ENCODE measurements at regions not wholly inside any gene's neighbourhood (a gene's known extent, or its start where the extent isn't known, plus 50 kb on each side); places are given as distances from the start of the nearest gene placed in this dataset.
"Not testable (repeated sequence)": the region's sequence is repeated elsewhere in the genome, so short reads cannot be mapped to it uniquely, and the experiment has no call there.

GRCh38 chr17:27365329-27365945 lies 71.5 kb downstream of the WSB1 start:
- DNase-seq = not testable (repeated sequence)

DNA sequence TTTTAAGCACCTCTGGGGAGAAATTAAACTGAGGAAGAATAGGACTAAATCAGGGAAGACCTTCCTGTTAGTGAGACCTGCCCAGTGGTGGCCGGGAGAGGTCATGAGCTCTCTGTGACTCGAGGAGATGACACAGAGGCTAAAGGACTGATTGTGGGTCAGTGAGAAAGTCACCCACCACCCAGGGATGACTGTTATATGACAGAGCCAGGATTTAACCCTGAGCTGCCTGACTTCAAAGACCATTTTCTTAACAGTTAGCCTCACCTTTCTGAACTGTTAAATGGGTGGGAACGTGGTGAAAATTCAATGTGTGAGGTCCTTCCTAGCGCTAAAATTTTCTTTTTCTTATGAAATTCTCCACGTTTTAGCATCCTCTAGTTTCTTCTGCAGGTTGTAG lies 72.5 kb downstream of the WSB1 start:
- no peak for DNase-seq

GRCh38 chr17:27367121-27367981 lies 73.4 kb downstream of the WSB1 start:
- no peak for DNase-seq

DNA sequence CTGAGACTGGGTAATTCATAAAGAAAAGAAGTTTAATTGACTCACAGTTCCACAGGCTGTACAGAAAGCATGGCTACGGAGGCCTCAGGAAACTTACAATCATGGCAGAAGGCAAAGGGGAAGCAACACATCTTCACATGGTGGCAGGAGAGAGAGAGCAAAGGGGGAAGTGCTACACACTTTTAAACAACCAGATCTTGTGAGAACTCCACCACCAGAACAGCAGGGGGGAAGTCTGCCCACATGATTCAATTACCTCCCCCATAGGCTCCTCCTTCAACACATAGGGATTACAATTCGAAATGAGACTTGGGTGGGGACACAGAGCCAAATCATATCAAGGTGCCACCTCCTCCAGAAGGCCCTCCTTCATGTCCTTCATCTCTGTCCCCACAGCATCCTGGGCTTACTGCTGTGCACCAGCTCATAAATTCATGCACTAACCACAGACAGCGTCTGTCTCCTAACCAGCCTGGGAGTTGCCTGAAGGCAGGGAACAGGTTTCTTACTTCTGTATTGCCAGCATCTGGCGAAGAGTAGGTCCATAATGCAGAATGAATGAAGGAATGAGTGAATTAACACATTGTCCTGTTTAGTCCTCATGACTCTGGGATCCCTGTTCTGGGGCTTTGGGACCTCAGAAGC lies 74.4 kb downstream of the WSB1 start:
- no peak for DNase-seq

DNA sequence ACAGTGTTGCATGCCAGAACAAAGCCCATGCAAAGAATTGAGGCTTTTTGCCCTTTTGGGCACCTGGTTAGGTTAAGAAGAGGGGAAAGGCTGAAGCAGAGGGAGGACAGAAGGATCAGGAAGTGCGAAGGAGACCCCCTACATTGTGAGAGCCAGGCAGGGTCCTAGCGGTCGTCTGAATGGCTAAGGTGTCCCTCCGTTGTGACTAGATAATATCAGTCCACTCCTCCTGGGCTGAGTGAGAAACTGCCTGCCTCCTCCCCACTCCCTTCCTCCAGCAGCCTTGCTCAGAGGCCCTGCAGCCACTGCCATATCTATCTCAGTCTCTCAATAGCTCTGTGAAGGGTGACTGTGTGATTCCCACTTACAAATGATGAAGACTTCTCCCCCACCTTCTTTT lies 75.1 kb downstream of the WSB1 start:
- no peak for DNase-seq

- no peak for DNase-seq
Observed at GRCh38 chr17:27370776-27371175, 76.9 kb downstream of the WSB1 start.

- not testable (repeated sequence) for DNase-seq
Observed at GRCh38 chr17:27373695-27374094, 79.8 kb downstream of the WSB1 start.

- DNase-seq = peak; percentile 43
Observed at GRCh38 chr17:27376637-27377547, 79.4 kb upstream of the KSR1 start.

GRCh38 chr17:27378482-27379175 lies 77.6 kb upstream of the KSR1 start:
- DNase-seq = no peak

GRCh38 chr17:27379888-27380533 lies 76.2 kb upstream of the KSR1 start:
- peak; percentile 27 for DNase-seq

DNA sequence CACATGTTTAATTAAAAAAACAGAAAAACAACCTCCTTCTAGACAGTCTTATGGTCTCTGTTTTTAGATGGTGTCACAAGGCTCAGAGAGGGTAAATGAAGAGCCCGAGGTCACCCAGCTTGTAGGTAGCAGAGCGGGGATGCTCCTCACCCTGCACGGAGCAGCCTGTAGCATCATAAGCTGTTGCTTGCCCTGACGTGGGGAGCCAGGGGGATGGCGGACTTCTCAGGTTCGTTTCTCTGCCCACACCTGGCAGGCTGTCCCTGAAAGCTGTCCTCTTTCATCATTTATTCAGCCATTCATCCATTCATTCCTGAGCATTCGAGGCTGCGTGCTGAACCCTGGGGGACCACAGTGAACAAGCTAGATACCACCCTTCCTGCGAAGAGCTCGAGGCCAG lies 75.7 kb upstream of the KSR1 start:
- DNase-seq = no peak

- DNase-seq = peak; percentile 28
Observed at GRCh38 chr17:27381007-27381501, 75.2 kb upstream of the KSR1 start.

- no peak for DNase-seq
Observed at GRCh38 chr17:27382025-27382424, 74.2 kb upstream of the KSR1 start.

DNA sequence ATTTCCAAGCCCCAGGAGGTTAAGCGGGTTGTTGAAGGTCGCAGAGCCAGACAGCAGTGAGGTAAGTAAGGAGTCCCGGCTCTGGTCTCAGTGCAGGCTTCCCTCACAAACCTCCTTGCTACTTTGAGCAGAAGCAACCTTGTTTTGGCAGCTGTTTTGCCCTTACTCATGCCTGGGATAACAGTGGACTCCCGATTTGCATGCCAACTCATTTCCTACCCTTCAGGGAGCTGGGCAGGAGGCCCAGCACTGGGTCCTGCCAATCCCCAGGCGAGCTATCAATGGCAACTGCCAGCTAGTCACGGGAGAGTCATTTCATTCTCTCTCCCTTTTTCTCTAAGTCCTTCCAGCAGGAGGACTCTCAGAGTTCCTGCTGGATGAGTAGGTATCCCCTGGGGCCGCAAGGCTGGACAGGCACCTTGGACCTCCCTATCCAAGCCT lies 72.0 kb upstream of the KSR1 start:
- peak; percentile 39 for DNase-seq

- DNase-seq = no peak
Observed at GRCh38 chr17:27384726-27385125, 71.5 kb upstream of the KSR1 start.

DNA sequence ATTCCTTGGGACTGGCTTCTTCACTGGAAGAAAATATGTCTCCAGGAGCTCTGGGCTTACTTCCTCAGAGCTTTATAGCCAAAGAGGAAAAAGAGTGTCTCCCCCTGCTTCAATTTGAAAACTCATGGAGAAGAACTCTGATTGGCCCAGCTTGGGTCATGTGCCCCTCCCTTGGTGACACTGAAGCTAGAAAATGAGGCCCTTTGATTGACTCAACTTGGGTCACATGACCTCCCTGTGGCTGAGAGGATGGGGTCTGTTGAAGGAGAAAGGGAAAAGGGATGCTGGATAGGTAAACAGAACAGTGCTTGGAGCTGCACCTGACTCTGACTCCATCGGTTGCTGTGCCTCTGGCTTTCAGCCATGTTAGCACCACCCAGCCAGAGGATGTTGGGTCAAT lies 70.6 kb upstream of the KSR1 start:
- no peak for DNase-seq

DNA sequence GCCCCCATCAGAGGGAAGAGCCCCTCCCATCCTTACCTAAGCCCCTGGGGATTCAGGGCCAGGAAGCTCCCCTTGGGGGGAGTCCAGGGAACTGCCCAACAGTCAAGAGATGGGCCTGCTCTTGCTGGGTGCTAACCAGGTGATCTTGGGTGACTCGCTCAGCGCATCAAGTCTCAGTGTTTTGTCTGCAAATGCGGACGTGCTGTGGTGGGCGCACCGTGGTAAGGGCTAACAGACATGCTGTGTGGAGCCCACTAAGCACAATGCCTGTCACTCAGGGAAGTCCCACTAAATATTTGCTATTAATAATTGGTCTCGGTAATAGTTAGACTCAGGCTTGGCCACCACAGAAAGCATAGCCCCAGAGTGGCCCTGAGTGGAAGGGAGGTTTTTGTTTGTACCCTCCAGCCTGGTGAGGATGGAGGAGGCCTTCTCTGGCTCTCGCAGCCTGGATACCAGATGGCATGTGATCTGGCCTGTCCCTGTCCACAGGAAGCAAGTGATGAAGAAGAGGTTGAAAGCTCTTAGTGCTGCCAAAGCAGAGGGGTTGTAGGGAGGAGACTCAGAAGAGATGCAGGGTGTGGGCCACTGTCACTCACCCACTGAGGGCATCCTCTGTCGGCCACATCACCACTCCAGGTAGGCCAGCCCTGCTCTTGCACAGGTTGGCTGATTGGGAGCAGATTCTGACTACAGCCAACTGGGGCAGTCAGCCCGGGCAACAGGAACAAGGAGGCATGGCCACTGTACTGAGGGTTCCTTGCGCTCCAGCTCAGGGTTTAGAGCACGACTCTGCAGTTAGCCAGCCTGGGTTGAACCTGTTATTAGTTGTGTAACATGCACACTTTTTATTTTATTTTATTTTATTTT lies 69.8 kb upstream of the KSR1 start:
- DNase-seq = no peak

DNA sequence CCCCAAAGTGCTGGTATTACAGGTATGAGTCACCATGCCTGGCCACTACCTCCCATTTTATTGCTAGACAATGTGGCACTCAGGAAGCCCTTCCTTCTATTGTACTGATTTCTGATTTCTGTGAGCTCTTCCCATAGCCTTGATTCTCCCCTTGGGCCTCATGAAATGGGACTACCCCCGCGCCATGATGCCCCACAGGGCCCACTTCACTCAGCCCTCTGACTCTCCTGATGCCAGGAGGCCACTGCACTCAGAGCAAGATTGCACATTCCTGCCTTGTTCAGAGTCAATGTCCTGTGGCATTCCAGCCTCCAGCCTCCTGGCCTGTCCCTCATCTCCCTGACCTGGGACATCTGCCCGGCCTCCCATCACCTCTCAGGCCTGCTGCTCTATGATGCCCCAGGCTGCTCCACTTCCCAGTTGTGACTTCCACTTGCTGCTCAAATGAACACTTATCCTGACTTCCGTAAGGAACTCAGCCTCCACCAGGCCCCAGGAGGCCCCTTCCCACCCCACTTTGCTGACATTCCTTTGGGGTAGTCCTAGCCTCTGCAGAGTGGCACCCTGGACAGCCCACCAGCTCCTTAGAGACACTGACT lies 66.6 kb upstream of the KSR1 start:
- DNase-seq = no peak

DNA sequence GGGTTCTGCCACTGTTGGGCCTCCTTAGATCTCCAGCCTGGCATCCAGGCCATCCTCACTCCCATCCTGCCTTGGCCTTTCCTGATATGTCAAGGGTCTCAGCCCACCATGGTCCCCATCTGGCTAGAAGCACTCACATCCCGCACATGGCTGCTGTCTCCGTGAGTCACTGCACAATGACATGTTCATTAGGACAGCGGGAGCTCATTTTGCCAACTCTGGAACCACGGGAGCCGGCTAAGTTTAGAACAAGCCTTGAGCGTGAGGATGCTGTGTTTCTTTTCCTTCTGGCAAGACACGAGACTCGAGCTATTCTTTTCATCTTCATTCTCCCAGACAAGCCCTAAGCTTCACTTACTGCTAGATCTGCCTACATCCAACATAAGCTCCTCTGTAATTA lies 65.7 kb upstream of the KSR1 start:
- DNase-seq = no peak

DNA sequence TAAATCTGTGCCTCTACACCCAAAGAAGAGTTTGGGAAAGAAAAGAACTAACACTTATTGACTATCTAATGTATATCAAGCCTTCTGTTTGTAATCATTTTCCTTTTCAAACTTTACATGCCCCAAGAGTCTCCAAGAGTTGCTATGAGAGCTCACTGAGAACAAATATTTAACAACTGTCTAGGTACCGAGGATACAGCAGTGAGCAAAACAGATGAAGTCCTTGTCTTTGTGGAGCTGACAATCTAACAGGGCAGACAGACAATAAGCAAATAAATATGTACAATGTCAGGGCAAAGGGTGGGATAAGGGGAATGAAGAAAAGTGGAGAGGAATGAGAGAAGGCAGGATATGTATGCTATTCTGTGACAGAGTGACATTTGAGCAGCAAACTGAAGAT lies 64.8 kb upstream of the KSR1 start:
- DNase-seq = no peak

Measured in HCEC 1CT (cell line).